Caco-2 (cell line): ENCODE measurements at regions not wholly inside any gene's neighbourhood (a gene's known extent, or its start where the extent isn't known, plus 50 kb on each side); places are given as distances from the start of the nearest gene placed in this dataset.
"Not testable (repeated sequence)": the region's sequence is repeated elsewhere in the genome, so short reads cannot be mapped to it uniquely, and the experiment has no call there.

Experiments
- BruUV-seq: library from RNA; stranded (reverse); fragments of 400-500 nt; replicated peaks from 2 replicates; lab custom pipeline; 2021; lab: Mats Ljungman, UMichigan
- CTCF ChIA-PET: fragments of 300-600 bp; sonication (Branson Sonifier 250); formaldehyde crosslinking; loops from one replicate; lab custom pipeline; 2022; ENCODE audit warnings: antibody characterized with exemption; lab: Charles Lee
- POLR2A ChIA-PET: fragments of 300-600 bp; sonication (Branson Sonifier 250); formaldehyde crosslinking; loops from one replicate; lab custom pipeline; 2022; ENCODE audit warnings: antibody characterized with exemption; lab: Charles Lee
- DNase-seq, 2 experiments: peaks; one replicate each; pipeline versions ENCODE4 v3.0.0 to v3.0.0-alpha.2; 2020 to 2022
- H3K27me3 ChIP-seq: replicated peaks from 2 replicates; pipeline ENCODE4 v1.6.0; 2011; ENCODE audit warnings: low read length; ENCODE audit not compliant: control insufficient read depth, insufficient read depth
- H3K36me3 ChIP-seq: 2 replicates; pipeline ENCODE4 v1.5.1; 2011; ENCODE audit warnings: low read length; ENCODE audit not compliant: control insufficient read depth, insufficient read depth
- H3K4me1 ChIP-seq: fragments of 250-450 bp; sonication (Bioruptor Pico); 2 replicates; pipeline ENCODE4 v1.5.1; 2020; ENCODE audit warnings: mild to moderate bottlenecking
- H3K4me3 ChIP-seq: 2 replicates; pipeline ENCODE4 v1.5.1; 2011; ENCODE audit warnings: low read depth, mild to moderate bottlenecking, control low read depth, low read length
- H3K9me3 ChIP-seq: fragments of 250-450 bp; sonication (Bioruptor Pico); 2 replicates; pipeline ENCODE4 v1.5.1; 2020; ENCODE audit warnings: mild to moderate bottlenecking, moderate library complexity
- H3K27ac Mint-ChIP-seq: one replicate; pipeline ENCODE4 v1.8.0; 2022; ENCODE audit warnings: mixed read lengths; ENCODE audit not compliant: unreplicated experiment
- H3K27me3 Mint-ChIP-seq: one replicate; pipeline ENCODE4 v1.8.0; 2022; ENCODE audit warnings: mixed read lengths; ENCODE audit not compliant: insufficient read depth, unreplicated experiment
- H3K36me3 Mint-ChIP-seq: one replicate; pipeline ENCODE4 v1.8.0; 2022; ENCODE audit warnings: mild to moderate bottlenecking, mixed read lengths; ENCODE audit not compliant: insufficient read depth, unreplicated experiment
- H3K4me1 Mint-ChIP-seq: one replicate; pipeline ENCODE4 v1.8.0; 2022; ENCODE audit warnings: low read depth, mixed read lengths; ENCODE audit not compliant: unreplicated experiment
- H3K4me3 Mint-ChIP-seq: one replicate; pipeline ENCODE4 v1.8.0; 2022; ENCODE audit warnings: mild to moderate bottlenecking, moderate library complexity, mixed read lengths; ENCODE audit not compliant: unreplicated experiment
- H3K9me3 Mint-ChIP-seq: one replicate; pipeline ENCODE4 v1.8.0; 2022; ENCODE audit warnings: mixed read lengths; ENCODE audit not compliant: unreplicated experiment
- intact Hi-C: fragments of 100-400 bp; cut with micrococcal nuclease; formaldehyde crosslinking; loops from one replicate; pipeline ENCODE4 v1.10.0; 2022; ENCODE audit not compliant: unreplicated experiment
- TF ChIP-seq, protein P1 (sequence below), 2 experiments: fragments of 200-600 bp in 1 of 2; IDR thresholded peaks; 1 replicate in 1 of 2; 2 replicates in 1 of 2; pipeline versions ENCODE4 v1.5.1 to v1.8.0; 2011 to 2022; ENCODE audit warnings: antibody characterized with exemption in 1 of 2, control low read depth in 1 of 2, inconsistent platforms in 1 of 2, low read depth in 1 of 2, low read length in 1 of 2, mild to moderate bottlenecking in 1 of 2, moderate library complexity in 1 of 2; ENCODE audit not compliant: insufficient read depth in 1 of 2, severe bottlenecking in 1 of 2, unreplicated experiment in 1 of 2

DNA sequence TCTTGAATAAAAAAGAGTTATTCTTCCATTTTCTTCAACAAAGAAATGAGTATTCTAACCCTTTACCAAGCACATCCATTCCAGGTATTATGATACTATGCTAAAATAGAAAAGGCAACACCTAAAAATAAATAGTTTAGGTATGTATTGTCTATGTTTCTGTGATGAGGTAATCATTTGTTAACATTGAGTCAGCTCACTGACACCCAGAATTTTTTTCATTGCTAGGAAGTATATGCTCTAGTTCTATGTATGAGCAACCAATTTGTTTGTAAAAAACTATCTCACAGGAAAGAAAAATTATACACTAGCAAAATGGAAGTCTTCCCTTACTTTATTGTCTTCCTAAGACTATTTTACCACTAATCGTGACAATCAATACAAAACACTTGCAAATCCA, 615.6 kb upstream of the GRIN3A start:
- no peaks in the 10 kb centered on the region for H3K27me3 Mint-ChIP-seq
- Histone ChIP-seq H3K4me1 (no peaks in the 10 kb centered on the region), H3K36me3 (no peaks in the 10 kb centered on the region), H3K4me3 (no peak overlapping the region), H3K9me3 (no peaks in the 10 kb centered on the region; the same call in none of the 2 replicates), H3K27me3 (no peaks in the 10 kb centered on the region)
- no peak overlapping the region for H3K27ac Mint-ChIP-seq
- DNase-seq, result no peak
- intact Hi-C loops, result no loop called here
- no peak overlapping the region for H3K4me3 Mint-ChIP-seq
- peaks cover 12% of the 10 kb centered on the region for H3K9me3 Mint-ChIP-seq
- POLR2A ChIA-PET, result no interaction called here
- BruUV-seq, result no TSS peak
- TF ChIP-seq, protein P1, sequence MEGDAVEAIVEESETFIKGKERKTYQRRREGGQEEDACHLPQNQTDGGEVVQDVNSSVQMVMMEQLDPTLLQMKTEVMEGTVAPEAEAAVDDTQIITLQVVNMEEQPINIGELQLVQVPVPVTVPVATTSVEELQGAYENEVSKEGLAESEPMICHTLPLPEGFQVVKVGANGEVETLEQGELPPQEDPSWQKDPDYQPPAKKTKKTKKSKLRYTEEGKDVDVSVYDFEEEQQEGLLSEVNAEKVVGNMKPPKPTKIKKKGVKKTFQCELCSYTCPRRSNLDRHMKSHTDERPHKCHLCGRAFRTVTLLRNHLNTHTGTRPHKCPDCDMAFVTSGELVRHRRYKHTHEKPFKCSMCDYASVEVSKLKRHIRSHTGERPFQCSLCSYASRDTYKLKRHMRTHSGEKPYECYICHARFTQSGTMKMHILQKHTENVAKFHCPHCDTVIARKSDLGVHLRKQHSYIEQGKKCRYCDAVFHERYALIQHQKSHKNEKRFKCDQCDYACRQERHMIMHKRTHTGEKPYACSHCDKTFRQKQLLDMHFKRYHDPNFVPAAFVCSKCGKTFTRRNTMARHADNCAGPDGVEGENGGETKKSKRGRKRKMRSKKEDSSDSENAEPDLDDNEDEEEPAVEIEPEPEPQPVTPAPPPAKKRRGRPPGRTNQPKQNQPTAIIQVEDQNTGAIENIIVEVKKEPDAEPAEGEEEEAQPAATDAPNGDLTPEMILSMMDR (IDR thresholded peaks at IDR 0.05; ENCODE audit: insufficient read depth in 1 of 2, low read depth in 1 of 2, low read length in 1 of 2, severe bottlenecking in 1 of 2, unreplicated experiment in 1 of 2), result no peak
- CTCF ChIA-PET, result no interaction called here
- H3K4me1 Mint-ChIP-seq, result no peaks in the 10 kb centered on the region
- H3K36me3 Mint-ChIP-seq, result no peaks in the 10 kb centered on the region

DNA sequence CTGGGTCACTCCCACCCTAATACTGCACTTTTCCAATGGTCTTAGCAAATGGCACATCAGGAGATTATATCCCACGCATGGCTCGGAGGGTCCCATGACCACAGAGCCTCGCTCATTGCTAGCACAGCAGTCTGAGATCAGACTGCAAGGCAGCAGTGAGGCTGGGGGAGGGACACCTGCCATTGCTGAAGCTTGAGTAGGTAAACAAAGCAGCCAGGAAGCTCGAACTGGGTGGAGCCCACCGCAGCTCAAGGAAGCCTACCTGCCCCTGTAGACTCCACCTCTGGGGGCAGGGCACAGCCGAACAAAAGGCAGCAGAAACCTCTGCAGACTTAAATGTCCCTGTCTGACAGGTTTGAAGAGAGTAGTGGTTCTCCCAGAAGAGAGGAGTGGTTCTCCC, 599.0 kb upstream of the GRIN3A start:
- BruUV-seq, H3K4me1 ChIP-seq, H3K36me3 ChIP-seq, H3K4me1 Mint-ChIP-seq, H3K27me3 ChIP-seq, intact Hi-C loops, H3K27ac Mint-ChIP-seq, H3K9me3 Mint-ChIP-seq, H3K4me3 ChIP-seq, DNase-seq, CTCF ChIA-PET, H3K27me3 Mint-ChIP-seq, POLR2A ChIA-PET, H3K36me3 Mint-ChIP-seq, H3K4me3 Mint-ChIP-seq, H3K9me3 ChIP-seq: not testable (repeated sequence)

DNA sequence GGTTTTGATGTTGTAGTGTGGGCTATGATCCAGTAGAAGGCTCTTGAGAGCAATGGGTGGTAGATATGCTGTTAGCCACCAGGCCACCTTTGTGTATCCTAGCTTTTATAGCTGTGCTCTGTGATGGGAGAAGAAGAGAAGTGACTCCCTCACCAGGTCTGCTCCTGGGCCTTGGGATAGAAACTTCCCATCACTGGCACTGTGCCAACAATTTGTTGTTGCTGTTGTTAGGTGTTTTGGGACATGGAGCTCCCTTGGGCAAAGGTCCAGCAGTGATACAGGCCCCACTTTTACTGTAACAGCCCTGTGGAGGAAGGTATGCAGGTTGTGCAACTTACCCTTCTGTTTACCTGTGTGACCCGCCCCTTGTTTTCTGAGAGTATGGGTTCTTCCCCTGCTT, 570.9 kb upstream of the GRIN3A start:
- no peaks in the 10 kb centered on the region for H3K4me1 Mint-ChIP-seq
- Histone ChIP-seq H3K4me3 (no peak overlapping the region), H3K36me3 (no peaks in the 10 kb centered on the region), H3K9me3 (0 out of 2 replicates have a peak, but pooled peaks cover 4% of the 10 kb centered on the region), H3K4me1 (no peaks in the 10 kb centered on the region), H3K27me3 (no peaks in the 10 kb centered on the region)
- H3K36me3 Mint-ChIP-seq, result no peaks in the 10 kb centered on the region
- TF ChIP-seq, protein P1 (IDR thresholded peaks at IDR 0.05; ENCODE audit: insufficient read depth in 1 of 2, low read depth in 1 of 2, low read length in 1 of 2, severe bottlenecking in 1 of 2, unreplicated experiment in 1 of 2), result no peak
- no peaks in the 10 kb centered on the region for H3K27me3 Mint-ChIP-seq
- BruUV-seq, result no TSS peak
- CTCF ChIA-PET, result no interaction called here
- H3K4me3 Mint-ChIP-seq, result no peak overlapping the region
- no peak overlapping the region for H3K27ac Mint-ChIP-seq
- H3K9me3 Mint-ChIP-seq, result peaks cover 24% of the 10 kb centered on the region
- intact Hi-C loops, result no loop called here
- POLR2A ChIA-PET, result no interaction called here
- DNase-seq, result no peak

DNA sequence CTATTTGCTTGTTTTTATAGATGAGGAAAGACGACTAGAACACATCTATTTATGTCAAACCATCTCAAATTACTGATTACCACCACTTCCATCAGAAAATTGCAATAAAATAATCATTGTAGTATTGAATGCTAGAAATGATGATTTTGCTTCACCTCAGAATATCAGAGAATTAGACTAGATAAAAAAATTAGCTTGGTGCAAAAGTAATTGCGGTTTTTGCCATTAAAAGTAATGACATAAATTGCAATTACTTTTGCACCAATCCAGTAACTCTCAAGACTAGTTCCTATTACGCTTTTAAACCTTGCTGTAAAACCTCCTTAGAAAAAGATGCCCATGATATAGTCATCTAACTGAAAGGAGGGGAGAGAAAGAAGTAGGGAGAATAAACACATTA, 556.7 kb upstream of the GRIN3A start:
- no peaks in the 10 kb centered on the region for H3K9me3 ChIP-seq
- H3K36me3 Mint-ChIP-seq, result no peaks in the 10 kb centered on the region
- BruUV-seq, result no TSS peak

More for the DNA sequence above, 556.7 kb upstream of the GRIN3A start:
- Mint-ChIP-seq H3K9me3 (no peaks in the 10 kb centered on the region), H3K27me3 (no peaks in the 10 kb centered on the region), H3K4me1 (no peaks in the 10 kb centered on the region), H3K4me3 (no peak overlapping the region), H3K27ac (no peak overlapping the region)
- Histone ChIP-seq H3K27me3 (no peaks in the 10 kb centered on the region), H3K4me3 (no peak overlapping the region), H3K36me3 (no peaks in the 10 kb centered on the region), H3K4me1 (no peaks in the 10 kb centered on the region)
- no peak for DNase-seq
- TF ChIP-seq, protein P1 (IDR thresholded peaks at IDR 0.05; ENCODE audit: insufficient read depth in 1 of 2, low read depth in 1 of 2, low read length in 1 of 2, severe bottlenecking in 1 of 2, unreplicated experiment in 1 of 2), result no peak
- intact Hi-C loops, result no loop called here
- CTCF ChIA-PET, result no interaction called here
- POLR2A ChIA-PET, result no interaction called here
